Spleen (tissue), 7 donors: ENCODE measurements at regions not wholly inside any gene's neighbourhood (a gene's known extent, or its start where the extent isn't known, plus 50 kb on each side); places are given as distances from the start of the nearest gene placed in this dataset.

Experiments used
- POLR2AphosphoS5 ChIP-seq, 3 donors: sonication (generic); formaldehyde crosslinking; IDR thresholded peaks; one replicate each; pipeline ENCODE4 v1.5.1; 2017; ENCODE audit warnings: antibody characterized with exemption in 3 of 3
- TF ChIP-seq, protein P1 (sequence below), 11 experiments: fragments of 200-600 bp in 7 of 11; fragments of 450-650 bp in 4 of 11; sonication (generic) in 4 of 11; IDR thresholded peaks in 8 of 11; conservative IDR thresholded peaks in 3 of 11; 1 replicate in 7 of 11; 2 replicates in 4 of 11; pipeline versions ENCODE4 v1.4.0 to v1.8.0; 2016 to 2021; ENCODE audit warnings: antibody characterized with exemption in 11 of 11, inconsistent platforms in 4 of 11, mild to moderate bottlenecking in 1 of 11
- donor health status: DM: no; HTN: no; CAD: no; lungs with moderate emphysema.
- donor health status: DM: no; HTN: no; CAD: no.
- donor health status: DM: no; HTN: no; CAD: no.

DNA sequence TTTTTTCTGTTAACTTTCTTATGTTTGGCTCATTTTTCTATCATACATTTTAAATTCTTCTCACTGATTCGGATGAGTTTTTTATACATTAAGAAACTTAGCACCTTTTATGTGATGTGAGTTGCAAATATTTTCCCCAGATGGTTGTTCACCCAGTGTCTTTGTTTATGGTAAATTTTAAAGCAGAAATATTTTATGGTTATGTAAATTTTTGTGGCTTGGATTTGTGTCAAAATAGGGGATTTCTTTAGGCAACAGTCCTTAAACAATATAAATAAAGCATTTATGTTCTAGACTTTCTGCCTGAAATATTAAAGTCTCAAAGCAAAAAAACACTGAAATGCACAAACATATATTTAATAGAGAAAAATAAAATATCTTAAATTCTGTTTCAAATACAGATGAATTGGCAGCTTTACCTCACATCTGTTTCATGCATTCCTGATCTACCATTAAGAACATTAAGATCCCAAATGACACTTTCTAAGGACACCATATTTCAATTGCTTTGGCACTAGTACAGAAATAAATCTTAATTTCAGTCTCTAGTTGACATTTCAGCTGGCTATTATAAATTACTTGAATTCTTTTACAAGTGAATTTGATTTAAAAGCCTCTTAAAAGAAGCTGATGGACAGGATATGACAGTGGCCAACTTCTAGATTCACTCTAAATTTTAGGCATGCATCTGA lies 646.6 kb downstream of the HACE1 start:
- TF ChIP-seq POLR2AphosphoS5 (IDR thresholded peaks at IDR 0.05) = no peak
- TF ChIP-seq, protein P1, sequence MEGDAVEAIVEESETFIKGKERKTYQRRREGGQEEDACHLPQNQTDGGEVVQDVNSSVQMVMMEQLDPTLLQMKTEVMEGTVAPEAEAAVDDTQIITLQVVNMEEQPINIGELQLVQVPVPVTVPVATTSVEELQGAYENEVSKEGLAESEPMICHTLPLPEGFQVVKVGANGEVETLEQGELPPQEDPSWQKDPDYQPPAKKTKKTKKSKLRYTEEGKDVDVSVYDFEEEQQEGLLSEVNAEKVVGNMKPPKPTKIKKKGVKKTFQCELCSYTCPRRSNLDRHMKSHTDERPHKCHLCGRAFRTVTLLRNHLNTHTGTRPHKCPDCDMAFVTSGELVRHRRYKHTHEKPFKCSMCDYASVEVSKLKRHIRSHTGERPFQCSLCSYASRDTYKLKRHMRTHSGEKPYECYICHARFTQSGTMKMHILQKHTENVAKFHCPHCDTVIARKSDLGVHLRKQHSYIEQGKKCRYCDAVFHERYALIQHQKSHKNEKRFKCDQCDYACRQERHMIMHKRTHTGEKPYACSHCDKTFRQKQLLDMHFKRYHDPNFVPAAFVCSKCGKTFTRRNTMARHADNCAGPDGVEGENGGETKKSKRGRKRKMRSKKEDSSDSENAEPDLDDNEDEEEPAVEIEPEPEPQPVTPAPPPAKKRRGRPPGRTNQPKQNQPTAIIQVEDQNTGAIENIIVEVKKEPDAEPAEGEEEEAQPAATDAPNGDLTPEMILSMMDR (IDR thresholded peaks at IDR 0.05 in 8 of 11, conservative IDR thresholded peaks at IDR 0.05 in 3 of 11) = no peak
